Retina (tissue), 1 donor: ENCODE measurements at regions not wholly inside any gene's neighbourhood (a gene's known extent, or its start where the extent isn't known, plus 50 kb on each side); places are given as distances from the start of the nearest gene placed in this dataset.
"Not testable (repeated sequence)": the region's sequence is repeated elsewhere in the genome, so short reads cannot be mapped to it uniquely, and the experiment has no call there.

ENCODE experiments used
- DNase-seq: peaks from one replicate; pipeline ENCODE4 v3.0.0-alpha.2; 2016

DNA sequence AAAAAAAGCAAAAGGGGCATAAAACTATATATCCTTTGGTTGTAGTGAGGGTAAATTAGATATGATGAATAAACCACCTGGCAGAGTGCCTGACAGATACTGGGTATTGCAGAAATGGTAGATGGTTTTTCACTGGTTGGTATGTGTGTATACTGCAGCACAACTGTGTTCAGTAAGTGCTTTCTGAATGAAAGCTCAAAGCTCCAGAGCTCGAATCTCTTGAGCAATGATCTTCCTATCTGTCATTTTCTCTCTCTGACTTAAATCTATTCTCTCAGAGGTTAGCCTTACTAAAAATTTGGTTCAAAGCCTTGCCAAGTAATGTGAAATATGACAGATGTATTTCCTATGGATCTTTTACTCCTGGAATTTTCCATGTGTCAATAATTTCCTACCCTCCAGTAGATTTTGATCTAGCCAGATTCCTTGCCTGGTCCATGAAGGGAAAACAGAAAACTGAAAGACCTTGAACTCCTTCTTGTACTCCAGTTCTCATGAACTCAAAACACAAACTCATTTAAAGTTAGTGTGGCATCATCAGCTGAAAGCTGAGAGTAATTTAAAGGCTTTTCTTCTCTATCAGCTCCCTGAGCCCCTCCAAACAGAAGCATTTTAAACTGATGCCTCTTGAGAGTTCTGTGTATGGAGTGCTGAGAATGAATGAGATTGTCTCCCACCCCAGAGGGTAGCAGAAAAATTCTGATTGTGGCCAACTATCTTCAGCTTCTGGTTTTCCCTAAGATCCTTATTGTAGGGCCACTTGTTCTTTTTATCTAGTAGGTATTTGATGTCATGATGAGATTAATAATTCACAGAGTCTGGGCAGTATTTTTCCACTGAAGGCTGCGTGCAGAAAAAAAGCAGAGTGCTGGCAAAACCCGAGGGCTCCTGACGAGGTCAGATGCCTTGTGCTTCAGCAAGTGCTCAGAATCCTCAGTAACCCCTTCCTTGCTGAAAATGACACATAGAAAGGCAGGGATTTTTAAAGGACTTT lies 363.4 kb upstream of the BOD1L1 start:
- DNase-seq = peak; percentile 56

DNA sequence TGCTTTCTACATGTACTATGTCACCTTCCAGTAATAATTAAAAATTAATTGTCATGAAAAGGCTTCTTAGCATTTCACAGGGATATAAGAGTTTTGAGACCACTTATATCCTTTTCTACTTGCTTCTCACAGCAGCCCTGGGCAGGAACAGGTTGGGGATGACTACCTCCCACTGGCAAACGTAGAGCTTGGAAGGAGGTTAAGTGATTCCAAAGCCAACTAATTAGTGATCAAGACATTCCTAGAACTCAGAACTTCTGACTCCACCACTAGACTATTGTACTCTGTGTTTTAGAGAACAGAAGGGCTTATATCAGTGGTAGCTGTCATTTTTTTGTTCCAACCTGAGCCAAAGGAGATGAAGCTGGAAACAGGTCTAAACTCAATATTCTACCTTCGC lies 364.5 kb upstream of the BOD1L1 start:
- no peak for DNase-seq

DNA sequence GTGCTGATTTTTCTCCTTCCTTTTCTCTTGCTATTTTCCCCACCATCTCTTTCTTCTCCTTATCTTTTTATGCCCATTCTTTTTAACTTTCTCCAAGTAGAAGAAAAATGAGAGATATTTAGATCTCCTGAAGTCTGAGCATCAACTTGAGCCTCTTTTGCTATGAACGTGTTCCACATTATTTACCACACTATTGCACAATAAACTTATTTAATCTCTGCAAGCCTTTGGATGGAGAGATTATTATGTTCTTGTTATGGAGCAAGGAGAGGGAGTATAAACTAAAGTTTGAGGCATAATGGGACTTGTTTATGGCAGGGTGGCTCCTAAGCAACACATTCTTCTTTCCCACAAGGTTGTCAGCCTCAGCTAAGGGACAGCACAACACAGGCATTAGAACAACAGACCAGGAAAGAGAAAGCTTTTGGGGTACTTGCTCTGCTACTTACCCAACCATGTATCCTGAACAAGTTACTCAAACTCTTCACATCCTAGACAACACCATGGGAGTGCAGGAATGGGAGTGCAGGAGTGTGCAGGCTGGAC lies 365.5 kb upstream of the BOD1L1 start:
- no peak for DNase-seq

DNA sequence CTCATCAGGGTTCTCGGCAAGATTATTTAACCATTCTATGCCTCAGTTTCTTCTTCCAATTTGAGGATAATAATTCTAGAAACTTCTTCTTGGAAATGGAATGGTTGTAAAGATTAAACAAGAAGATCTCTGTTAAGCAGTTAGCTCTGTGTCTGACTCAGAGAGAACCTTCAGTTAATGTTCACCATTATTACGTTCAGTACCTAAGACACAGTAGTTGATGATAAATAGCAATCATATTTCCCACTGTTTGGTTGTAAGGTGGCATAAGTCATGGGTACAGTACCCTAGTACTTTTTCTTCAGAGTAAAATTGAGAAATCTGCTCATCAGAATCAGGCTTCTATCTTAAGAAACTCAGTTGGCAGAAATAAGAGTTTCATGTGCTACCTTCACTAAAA lies 366.5 kb upstream of the BOD1L1 start:
- no peak for DNase-seq

DNA sequence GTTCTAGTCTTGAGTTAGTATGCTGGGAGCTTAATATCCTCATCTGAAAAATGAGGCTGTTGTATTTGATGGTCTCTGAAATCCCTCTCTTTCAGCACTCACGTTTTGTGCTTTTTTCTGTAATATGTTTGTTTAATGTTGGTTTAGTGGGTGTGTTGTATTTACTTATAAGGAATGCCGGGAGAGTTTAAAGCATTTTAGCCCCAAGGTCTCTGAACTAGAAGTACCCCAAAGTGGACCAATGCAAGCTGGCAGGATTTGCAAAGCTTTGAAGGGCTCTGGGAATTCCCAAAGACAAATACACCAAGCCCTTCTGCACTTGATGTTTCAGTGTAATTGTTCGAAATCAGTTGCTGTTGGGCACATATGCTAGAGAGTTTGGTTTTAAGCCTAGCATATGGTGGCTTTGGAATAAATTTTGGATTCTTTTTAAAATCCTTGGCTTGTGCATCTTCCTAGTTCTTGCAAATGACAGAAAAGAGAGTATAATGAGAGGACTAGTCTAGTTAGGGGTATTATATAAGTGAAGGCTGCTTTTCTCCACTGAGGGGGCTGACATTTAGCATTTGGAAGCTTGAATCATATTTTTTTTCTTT lies 371.4 kb upstream of the BOD1L1 start:
- no peak for DNase-seq

DNA sequence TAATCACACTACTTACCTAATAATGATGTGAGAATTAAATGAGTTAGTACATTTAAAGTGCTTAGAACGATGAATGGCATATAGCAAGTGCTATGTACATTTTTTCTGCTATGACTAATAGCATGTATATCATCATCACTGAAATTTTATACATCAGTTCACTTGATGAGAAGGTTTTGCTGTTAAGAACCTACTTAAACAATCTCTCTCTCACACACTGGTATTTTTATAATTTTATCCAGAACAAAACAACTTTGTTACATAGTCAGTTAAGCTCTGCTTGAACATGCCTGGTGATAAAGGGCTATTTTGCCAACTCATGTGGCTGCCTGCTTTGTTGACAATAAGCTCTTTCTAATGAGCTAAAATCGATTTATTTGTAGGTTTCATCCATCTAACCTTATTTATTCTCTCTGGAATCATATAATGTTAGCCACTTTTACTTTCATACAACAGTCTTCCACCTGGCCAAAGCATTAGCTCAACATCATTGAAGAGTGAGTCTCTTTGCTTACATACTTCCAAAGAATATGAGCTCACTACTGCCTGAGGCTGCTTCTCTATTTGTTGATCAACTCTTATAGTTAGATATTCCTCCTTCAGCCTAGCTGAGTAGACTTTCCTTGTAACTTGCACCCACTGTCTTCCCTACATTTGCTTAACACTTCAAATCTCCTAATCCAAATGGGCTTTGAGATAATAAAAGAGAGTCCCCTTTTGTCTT lies 372.7 kb upstream of the BOD1L1 start:
- DNase-seq = no peak

GRCh38 chr4:14002331-14002730 lies 374.8 kb upstream of the BOD1L1 start:
- not testable (repeated sequence) for DNase-seq

- DNase-seq = no peak
Observed at GRCh38 chr4:14008494-14008893, 381.0 kb upstream of the BOD1L1 start.

DNA sequence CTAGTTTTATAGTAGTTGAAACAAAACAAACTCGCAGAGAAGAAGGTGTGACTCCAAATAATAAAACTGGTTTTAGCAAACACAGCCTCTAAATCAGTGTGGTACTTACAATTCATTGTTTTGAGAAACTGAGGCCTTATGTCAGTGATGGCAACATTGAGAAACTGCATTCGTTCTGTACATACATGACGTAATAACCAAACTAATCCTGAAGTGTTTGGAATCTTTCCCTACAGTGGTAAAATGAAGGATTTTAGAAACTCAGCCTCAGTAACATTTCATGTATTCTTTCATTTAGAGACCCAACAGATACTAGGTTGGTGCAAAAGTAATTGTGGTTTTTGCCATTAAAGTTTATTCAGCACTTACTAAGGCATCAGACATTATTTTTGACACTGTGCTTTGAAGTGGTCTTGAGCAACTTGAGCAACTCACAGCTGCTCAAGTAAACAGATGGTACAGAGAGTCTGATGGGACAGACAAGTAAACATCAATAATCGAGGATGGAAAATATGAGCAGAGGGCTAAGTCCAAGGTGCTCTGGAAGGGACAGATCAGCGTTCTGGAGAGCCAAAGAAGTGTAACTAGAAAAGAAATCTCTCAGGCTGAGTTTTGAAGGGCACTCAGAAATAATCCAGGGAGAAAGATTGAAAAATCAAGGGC lies 390.8 kb upstream of the BOD1L1 start:
- no peak for DNase-seq

- no peak for DNase-seq
Observed at GRCh38 chr4:14022456-14022855, 394.9 kb upstream of the BOD1L1 start.

GRCh38 chr4:14023036-14023435 lies 395.5 kb upstream of the BOD1L1 start:
- no peak for DNase-seq

DNA sequence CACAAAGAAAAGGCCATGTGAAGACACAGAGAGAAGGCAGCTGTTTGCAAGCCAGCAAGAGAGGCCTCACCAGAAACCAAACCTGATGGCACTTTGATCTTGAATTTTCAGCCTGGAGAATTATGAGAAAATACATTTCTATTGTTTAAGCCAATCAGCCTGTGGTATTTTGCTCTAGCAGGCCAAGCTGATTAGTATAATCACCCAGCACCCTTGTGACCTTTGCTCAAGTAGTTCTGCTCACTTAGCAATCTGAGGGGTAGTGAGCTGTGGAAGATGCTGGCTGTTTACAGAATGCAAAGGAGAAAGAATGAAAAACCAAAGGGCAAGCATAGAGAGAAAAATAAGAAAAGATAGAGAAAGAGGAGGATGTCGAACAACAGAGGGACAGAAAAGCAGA lies 396.4 kb upstream of the BOD1L1 start:
- no peak for DNase-seq

GRCh38 chr4:14025111-14025510 lies 397.6 kb upstream of the BOD1L1 start:
- DNase-seq = no peak

- DNase-seq = no peak
Observed at GRCh38 chr4:14025891-14026290, 398.4 kb upstream of the BOD1L1 start.

GRCh38 chr4:14028862-14029261 lies 401.3 kb upstream of the BOD1L1 start:
- no peak for DNase-seq

GRCh38 chr4:14035076-14035475 lies 407.6 kb upstream of the BOD1L1 start:
- no peak for DNase-seq

DNA sequence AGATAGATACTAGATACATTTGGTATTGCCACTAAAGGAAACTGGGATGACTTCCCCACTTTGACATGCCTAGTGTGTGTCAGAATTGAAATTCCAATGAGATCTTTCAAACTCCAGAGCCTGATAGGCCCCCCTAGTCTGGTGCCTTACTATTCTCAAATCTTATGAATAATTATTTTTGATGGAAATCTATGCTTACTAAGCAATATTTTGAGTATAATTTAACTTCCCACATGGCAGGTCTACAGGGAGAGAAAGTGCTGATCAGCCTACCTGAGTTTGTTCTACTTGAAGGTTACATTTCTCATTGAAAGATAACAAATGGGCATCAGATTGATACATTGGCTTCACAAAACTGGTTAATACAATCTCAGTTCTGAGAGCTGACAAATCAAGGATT lies 415.7 kb upstream of the BOD1L1 start:
- DNase-seq = no peak

DNA sequence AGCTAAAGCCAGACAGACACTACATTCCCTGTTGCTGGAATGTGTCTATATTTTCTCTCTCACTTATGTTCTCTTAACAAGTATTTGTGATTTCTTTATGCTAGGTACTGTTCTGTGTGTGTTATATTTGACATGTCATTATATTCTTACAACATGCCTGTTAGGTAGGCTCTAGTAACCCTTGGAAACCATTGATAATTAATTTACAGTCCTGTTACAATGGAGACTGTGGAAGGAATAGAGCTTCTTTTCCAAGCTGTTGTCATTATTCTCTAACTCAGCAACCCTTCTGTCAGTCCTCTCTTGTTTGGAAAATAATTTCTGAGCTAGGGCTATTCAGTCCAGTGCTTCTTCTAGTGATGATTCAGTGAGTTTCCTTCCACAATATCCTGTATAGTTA lies 419.1 kb upstream of the BOD1L1 start:
- no peak for DNase-seq

- no peak for DNase-seq
Observed at GRCh38 chr4:14047840-14048239, 420.3 kb upstream of the BOD1L1 start.

GRCh38 chr4:14049946-14050345 lies 422.4 kb upstream of the BOD1L1 start:
- DNase-seq = no peak

- no peak for DNase-seq
Observed at GRCh38 chr4:14053291-14053690, 425.8 kb upstream of the BOD1L1 start.

GRCh38 chr4:14054391-14054790 lies 426.9 kb upstream of the BOD1L1 start:
- DNase-seq = no peak

GRCh38 chr4:14059006-14059405 lies 431.5 kb upstream of the BOD1L1 start:
- no peak for DNase-seq
